HCT116 (cell line): ENCODE measurements at regions not wholly inside any gene's neighbourhood (a gene's known extent, or its start where the extent isn't known, plus 50 kb on each side); places are given as distances from the start of the nearest gene placed in this dataset.

Experiments used
- ATAC-seq: fragments of 200-7000 bp; cut with Tn5 transposase; 2 replicates; pipeline ENCODE4 v1.9.1; 2020; ENCODE audit warnings: mild to moderate bottlenecking, moderate library complexity
- BruUV-seq: library from RNA; stranded (reverse); fragments of 400-500 nt; replicated peaks from 2 replicates; lab custom pipeline; 2021; lab: Mats Ljungman, UMichigan
- CTCF ChIA-PET: fragments of 300-600 bp; sonication (Branson Sonifier 250); formaldehyde crosslinking; loops from one replicate; lab custom pipeline; 2021; ENCODE audit warnings: antibody characterized with exemption; lab: Charles Lee
- POLR2A ChIA-PET: fragments of 300-600, 350-600 bp; sonication (Branson Sonifier 250); formaldehyde crosslinking; loops from one replicate; lab custom pipeline; 2021; ENCODE audit warnings: antibody characterized with exemption; lab: Charles Lee
- RAD21 ChIA-PET, 2 experiments: fragments of 300-600 bp; sonication (Branson Sonifier 250); formaldehyde crosslinking; loops; one replicate each; lab custom pipeline; 2023; ENCODE audit warnings: low total read pairs in 2 of 2; ENCODE audit not compliant: uncharacterized antibody in 2 of 2, unreplicated experiment in 2 of 2, low non-redundant PET in 1 of 2; lab: Charles Lee
- DNase-seq: peaks from one replicate; pipeline ENCODE4 v3.0.0-alpha.2; 2010; ENCODE audit warnings: low read depth, low spot score
- H2AFZ ChIP-seq: fragments of 200-600 bp; shearing (Covaris generic), sonication (generic); 2 replicates; pipeline ENCODE4 v1.6.1; 2017; ENCODE audit warnings: low read depth, mixed run types, mixed read lengths, antibody characterized with exemption, low read length; ENCODE audit not compliant: poor library complexity, severe bottlenecking
- H3K27ac ChIP-seq: 2 replicates; pipeline ENCODE4 v1.5.1; 2012; ENCODE audit warnings: low read depth, low read length
- H3K27me3 ChIP-seq: fragments of 200-600 bp; sonication (generic); 2 replicates; pipeline ENCODE4 v1.6.1; 2016; ENCODE audit warnings: mixed run types, low read length, mixed read lengths; ENCODE audit not compliant: insufficient read depth
- H3K36me3 ChIP-seq, 2 experiments: fragments of 200-500 bp in 1 of 2; fragments of 200-600 bp in 1 of 2; sonication (Bioruptor generic) in 1 of 2; sonication (generic) in 1 of 2; 2 replicates each; pipeline versions ENCODE4 v1.5.1 to v1.6.1; 2014 to 2016; ENCODE audit warnings: low read length in 2 of 2, inconsistent platforms in 1 of 2, mixed read lengths in 1 of 2, mixed run types in 1 of 2; ENCODE audit not compliant: insufficient read depth in 2 of 2, control insufficient read depth in 1 of 2
- H3K4me1 ChIP-seq, 2 experiments: fragments of 200-600 bp in 1 of 2; sonication (generic) in 1 of 2; 2 replicates each; pipeline versions ENCODE4 v1.5.1 to v1.6.1; 2012 to 2017; ENCODE audit warnings: low read length in 2 of 2, inconsistent platforms in 1 of 2, mild to moderate bottlenecking in 1 of 2, mixed read lengths in 1 of 2, mixed run types in 1 of 2, moderate library complexity in 1 of 2; ENCODE audit not compliant: insufficient read depth in 2 of 2, control insufficient read depth in 1 of 2
- H3K4me2 ChIP-seq: fragments of 200-600 bp; sonication (generic); 2 replicates; pipeline ENCODE4 v1.6.1; 2017; ENCODE audit warnings: mixed run types, low read length, mixed read lengths
- H3K4me3 ChIP-seq, 2 experiments: fragments of 200-600 bp in 1 of 2; sonication (generic) in 1 of 2; replicated peaks in 1 of 2; 2 replicates each; pipeline ENCODE4 v1.5.1; 2011 to 2016; ENCODE audit warnings: low read length in 2 of 2, control low read depth in 1 of 2, low read depth in 1 of 2, mild to moderate bottlenecking in 1 of 2, mixed read lengths in 1 of 2, mixed run types in 1 of 2
- H3K79me2 ChIP-seq: fragments of 200-600 bp; sonication (generic); 2 replicates; pipeline ENCODE4 v1.6.1; 2017; ENCODE audit warnings: mild to moderate bottlenecking, mixed run types, low read length, moderate library complexity, mixed read lengths; ENCODE audit not compliant: insufficient read depth
- H3K9ac ChIP-seq: fragments of 200-600 bp; sonication (generic); 2 replicates; pipeline ENCODE4 v1.6.1; 2016; ENCODE audit warnings: low read length, mixed read lengths
- H3K9me2 ChIP-seq: fragments of 200-600 bp; sonication (generic), shearing (Covaris generic); 2 replicates; pipeline ENCODE4 v1.6.1; 2017; ENCODE audit warnings: mixed run types, mild to moderate bottlenecking, moderate library complexity; ENCODE audit not compliant: insufficient read depth
- H3K9me3 ChIP-seq, 2 experiments: fragments of 200-500 bp in 1 of 2; fragments of 200-600 bp in 1 of 2; sonication (Bioruptor generic) in 1 of 2; sonication (generic) in 1 of 2; 2 replicates each; pipeline ENCODE4 v1.6.1; 2014 to 2017; ENCODE audit warnings: low read length in 2 of 2, mixed read lengths in 2 of 2, inconsistent platforms in 1 of 2, low read depth in 1 of 2, mild to moderate bottlenecking in 1 of 2, mixed run types in 1 of 2, moderate library complexity in 1 of 2; ENCODE audit not compliant: control insufficient read depth in 1 of 2, insufficient read depth in 1 of 2
- H4K20me1 ChIP-seq: fragments of 200-600 bp; sonication (generic), shearing (Covaris generic); 2 replicates; pipeline ENCODE4 v1.6.1; 2017; ENCODE audit warnings: mixed run types, mild to moderate bottlenecking, moderate library complexity; ENCODE audit not compliant: insufficient read depth
- ATF3 ChIP-seq: IDR thresholded peaks from 2 replicates; pipeline ENCODE4 v1.6.1; 2012
- CBX3 ChIP-seq: IDR thresholded peaks from 2 replicates; pipeline ENCODE4 v1.6.1; 2012; ENCODE audit warnings: low read depth
- EGR1 ChIP-seq: IDR thresholded peaks from 2 replicates; pipeline ENCODE4 v1.6.1; 2012; ENCODE audit warnings: low read depth
- ELF1 ChIP-seq: IDR thresholded peaks from 2 replicates; pipeline ENCODE4 v1.6.1; 2012; ENCODE audit warnings: low read depth, borderline replicate concordance
- EZH2phosphoT487 ChIP-seq: fragments of 200-600 bp; IDR thresholded peaks from 2 replicates; pipeline ENCODE4 v1.6.1; 2018; ENCODE audit warnings: antibody characterized with exemption, borderline replicate concordance
- FOSL1 ChIP-seq: IDR thresholded peaks from 2 replicates; pipeline ENCODE4 v1.6.1; 2012; ENCODE audit warnings: low read depth
- JUND ChIP-seq: IDR thresholded peaks from 2 replicates; pipeline ENCODE4 v1.6.1; 2012
- POLR2AphosphoS5 ChIP-seq: IDR thresholded peaks from 2 replicates; pipeline ENCODE4 v1.6.1; 2011; ENCODE audit warnings: mild to moderate bottlenecking, low read depth, low read length, moderate library complexity
- RAD21 ChIP-seq: IDR thresholded peaks from 2 replicates; pipeline ENCODE4 v1.6.1; 2012; ENCODE audit warnings: low read depth, mild to moderate bottlenecking
- SIN3A ChIP-seq: IDR thresholded peaks from 2 replicates; pipeline ENCODE4 v1.6.1; 2012; ENCODE audit warnings: low read depth
- SP1 ChIP-seq: IDR thresholded peaks from 2 replicates; pipeline ENCODE4 v1.6.1; 2012; ENCODE audit warnings: low read depth
- SRF ChIP-seq: IDR thresholded peaks from 2 replicates; pipeline ENCODE4 v1.6.1; 2012; ENCODE audit warnings: low read depth
- TCF7L2 ChIP-seq: IDR thresholded peaks from 2 replicates; pipeline ENCODE4 v1.7.0; 2011; ENCODE audit warnings: borderline replicate concordance, inconsistent platforms; ENCODE audit not compliant: insufficient read depth, insufficient read length; ENCODE audit errors: extremely low read depth
- YY1 ChIP-seq: IDR thresholded peaks from 2 replicates; pipeline ENCODE4 v1.6.1; 2011; ENCODE audit warnings: low read length, low read depth, moderate library complexity, mild to moderate bottlenecking; ENCODE audit not compliant: insufficient replicate concordance; ENCODE audit errors: extremely low read depth
- ZNF274 ChIP-seq: fragments of 200-500 bp; sonication (Bioruptor generic); IDR thresholded peaks from 2 replicates; pipeline ENCODE4 v1.6.1; 2014; ENCODE audit warnings: mild to moderate bottlenecking, low read depth, low read length, inconsistent platforms
- intact Hi-C: fragments of 100-400 bp; cut with micrococcal nuclease; formaldehyde crosslinking; loops from 2 replicates; pipeline ENCODE4 v1.10.0; 2022
- TF ChIP-seq, protein P1 (sequence below): IDR thresholded peaks from 2 replicates; pipeline ENCODE4 v1.6.1; 2012; ENCODE audit warnings: low read depth
- TF ChIP-seq, protein P2 (sequence below): IDR thresholded peaks from 2 replicates; pipeline ENCODE4 v1.6.1; 2012
- TF ChIP-seq, protein P3 (sequence below), 3 experiments: fragments of 200-600 bp in 1 of 3; sonication (generic) in 1 of 3; IDR thresholded peaks in 2 of 3; conservative IDR thresholded peaks in 1 of 3; 2 replicates each; pipeline ENCODE4 v1.5.1; 2012 to 2017; ENCODE audit warnings: low read depth in 2 of 3, low read length in 2 of 3, antibody characterized with exemption in 1 of 3, borderline replicate concordance in 1 of 3, control low read depth in 1 of 3, mild to moderate bottlenecking in 1 of 3, mixed read lengths in 1 of 3, mixed run types in 1 of 3, moderate library complexity in 1 of 3; ENCODE audit not compliant: insufficient read depth in 1 of 3

DNA sequence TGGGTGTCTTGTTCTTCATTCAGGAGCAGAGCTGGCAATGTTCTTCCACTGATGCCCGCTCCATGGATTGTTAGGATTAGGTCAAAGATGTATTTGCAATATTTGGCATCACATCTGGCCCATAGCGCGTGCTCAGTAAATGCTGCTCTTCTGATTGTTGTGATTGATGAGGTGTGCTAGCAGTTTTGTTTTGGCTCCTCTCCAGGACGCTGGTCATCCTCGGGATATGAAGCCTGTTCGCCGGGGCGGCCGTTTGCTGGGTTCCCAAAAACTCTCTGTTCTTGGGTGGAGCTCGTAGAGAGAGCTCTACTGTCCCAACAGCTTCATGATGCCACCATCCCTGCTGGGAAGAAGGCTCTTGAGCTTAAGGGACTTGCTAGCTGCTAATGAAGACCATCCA, 96.9 kb downstream of the XRCC2 start:
- Histone ChIP-seq H3K4me1 (no peaks in the 10 kb centered on the region), H3K9me3 (no peaks in the 10 kb centered on the region), H3K27ac (no peak overlapping the region), H3K79me2 (no peaks in the 10 kb centered on the region), H2AFZ (no peak overlapping the region), H4K20me1 (no peaks in the 10 kb centered on the region), H3K9me2 (no peaks in the 10 kb centered on the region), H3K4me2 (no peak overlapping the region), H3K9ac (no peak overlapping the region), H3K36me3 (no peaks in the 10 kb centered on the region), H3K27me3 (no peaks in the 10 kb centered on the region), H3K4me3 (no peak overlapping the region)
- ChIA-PET CTCF (no interaction called here), RAD21 (no interaction called here), POLR2A (no interaction called here)
- ATAC-seq (no peak), DNase-seq (no peak)
- no TSS peak for BruUV-seq
- TF ChIP-seq EZH2phosphoT487 (no peak), FOSL1 (no peak), JUND (no peak), SP1 (no peak), ELF1 (no peak), YY1 (no peak), RAD21 (no peak), POLR2AphosphoS5 (no peak), SIN3A (no peak), ATF3 (no peak), ZNF274 (no peak), TCF7L2 (no peak), CBX3 (no peak), EGR1 (no peak), SRF (no peak)
- TF ChIP-seq, protein P1, sequence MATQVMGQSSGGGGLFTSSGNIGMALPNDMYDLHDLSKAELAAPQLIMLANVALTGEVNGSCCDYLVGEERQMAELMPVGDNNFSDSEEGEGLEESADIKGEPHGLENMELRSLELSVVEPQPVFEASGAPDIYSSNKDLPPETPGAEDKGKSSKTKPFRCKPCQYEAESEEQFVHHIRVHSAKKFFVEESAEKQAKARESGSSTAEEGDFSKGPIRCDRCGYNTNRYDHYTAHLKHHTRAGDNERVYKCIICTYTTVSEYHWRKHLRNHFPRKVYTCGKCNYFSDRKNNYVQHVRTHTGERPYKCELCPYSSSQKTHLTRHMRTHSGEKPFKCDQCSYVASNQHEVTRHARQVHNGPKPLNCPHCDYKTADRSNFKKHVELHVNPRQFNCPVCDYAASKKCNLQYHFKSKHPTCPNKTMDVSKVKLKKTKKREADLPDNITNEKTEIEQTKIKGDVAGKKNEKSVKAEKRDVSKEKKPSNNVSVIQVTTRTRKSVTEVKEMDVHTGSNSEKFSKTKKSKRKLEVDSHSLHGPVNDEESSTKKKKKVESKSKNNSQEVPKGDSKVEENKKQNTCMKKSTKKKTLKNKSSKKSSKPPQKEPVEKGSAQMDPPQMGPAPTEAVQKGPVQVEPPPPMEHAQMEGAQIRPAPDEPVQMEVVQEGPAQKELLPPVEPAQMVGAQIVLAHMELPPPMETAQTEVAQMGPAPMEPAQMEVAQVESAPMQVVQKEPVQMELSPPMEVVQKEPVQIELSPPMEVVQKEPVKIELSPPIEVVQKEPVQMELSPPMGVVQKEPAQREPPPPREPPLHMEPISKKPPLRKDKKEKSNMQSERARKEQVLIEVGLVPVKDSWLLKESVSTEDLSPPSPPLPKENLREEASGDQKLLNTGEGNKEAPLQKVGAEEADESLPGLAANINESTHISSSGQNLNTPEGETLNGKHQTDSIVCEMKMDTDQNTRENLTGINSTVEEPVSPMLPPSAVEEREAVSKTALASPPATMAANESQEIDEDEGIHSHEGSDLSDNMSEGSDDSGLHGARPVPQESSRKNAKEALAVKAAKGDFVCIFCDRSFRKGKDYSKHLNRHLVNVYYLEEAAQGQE: no peak
- TF ChIP-seq, protein P2, sequence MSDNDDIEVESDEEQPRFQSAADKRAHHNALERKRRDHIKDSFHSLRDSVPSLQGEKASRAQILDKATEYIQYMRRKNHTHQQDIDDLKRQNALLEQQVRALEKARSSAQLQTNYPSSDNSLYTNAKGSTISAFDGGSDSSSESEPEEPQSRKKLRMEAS: no peak
- TF ChIP-seq, protein P3, sequence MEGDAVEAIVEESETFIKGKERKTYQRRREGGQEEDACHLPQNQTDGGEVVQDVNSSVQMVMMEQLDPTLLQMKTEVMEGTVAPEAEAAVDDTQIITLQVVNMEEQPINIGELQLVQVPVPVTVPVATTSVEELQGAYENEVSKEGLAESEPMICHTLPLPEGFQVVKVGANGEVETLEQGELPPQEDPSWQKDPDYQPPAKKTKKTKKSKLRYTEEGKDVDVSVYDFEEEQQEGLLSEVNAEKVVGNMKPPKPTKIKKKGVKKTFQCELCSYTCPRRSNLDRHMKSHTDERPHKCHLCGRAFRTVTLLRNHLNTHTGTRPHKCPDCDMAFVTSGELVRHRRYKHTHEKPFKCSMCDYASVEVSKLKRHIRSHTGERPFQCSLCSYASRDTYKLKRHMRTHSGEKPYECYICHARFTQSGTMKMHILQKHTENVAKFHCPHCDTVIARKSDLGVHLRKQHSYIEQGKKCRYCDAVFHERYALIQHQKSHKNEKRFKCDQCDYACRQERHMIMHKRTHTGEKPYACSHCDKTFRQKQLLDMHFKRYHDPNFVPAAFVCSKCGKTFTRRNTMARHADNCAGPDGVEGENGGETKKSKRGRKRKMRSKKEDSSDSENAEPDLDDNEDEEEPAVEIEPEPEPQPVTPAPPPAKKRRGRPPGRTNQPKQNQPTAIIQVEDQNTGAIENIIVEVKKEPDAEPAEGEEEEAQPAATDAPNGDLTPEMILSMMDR (IDR thresholded peaks at IDR 0.05 in 2 of 3, conservative IDR thresholded peaks at IDR 0.05 in 1 of 3; ENCODE audit: borderline replicate concordance in 1 of 3, insufficient read depth in 1 of 3, low read depth in 2 of 3, low read length in 2 of 3): no peak
- intact Hi-C loops: no loop called here
